GM23338 (cell line): ENCODE measurements at regions not wholly inside any gene's neighbourhood (a gene's known extent, or its start where the extent isn't known, plus 50 kb on each side); places are given as distances from the start of the nearest gene placed in this dataset.

Experiments
- ATAC-seq: fragments of 200-7000 bp; cut with Tn5 transposase; 3 replicates; pipeline ENCODE4 v1.9.1; 2020
- DNase-seq: peaks from one replicate; pipeline ENCODE4 v3.0.0-alpha.2; 2015; ENCODE audit warnings: low spot score
- H2AFZ ChIP-seq: fragments of 200-600 bp; sonication (generic); 2 replicates; pipeline ENCODE4 v1.8.0; 2016; ENCODE audit warnings: antibody characterized with exemption, mild to moderate bottlenecking, moderate library complexity
- H3F3A ChIP-seq: fragments of 200-600 bp; sonication (generic); replicated peaks from 2 replicates; pipeline ENCODE4 v1.8.0; 2017; ENCODE audit warnings: antibody characterized with exemption, mixed run types, low read depth
- H3K27ac ChIP-seq: fragments of 200-600 bp; sonication (generic); 2 replicates; pipeline ENCODE4 v1.6.1; 2016; ENCODE audit warnings: low read depth
- H3K27me3 ChIP-seq: fragments of 200-600 bp; sonication (generic); 2 replicates; pipeline ENCODE4 v1.8.0; 2016; ENCODE audit warnings: mild to moderate bottlenecking, mixed run types, moderate library complexity; ENCODE audit not compliant: insufficient read depth
- H3K36me3 ChIP-seq: fragments of 200-600 bp; sonication (generic); 2 replicates; pipeline ENCODE4 v1.8.0; 2016; ENCODE audit warnings: mild to moderate bottlenecking; ENCODE audit not compliant: insufficient read depth
- H3K4me1 ChIP-seq: fragments of 200-600 bp; sonication (generic); 2 replicates; pipeline ENCODE4 v1.8.0; 2016; ENCODE audit warnings: mild to moderate bottlenecking, moderate library complexity; ENCODE audit not compliant: insufficient read depth
- H3K4me2 ChIP-seq: fragments of 200-600 bp; sonication (generic); 2 replicates; pipeline ENCODE4 v1.7.1; 2017; ENCODE audit warnings: mixed run types
- H3K4me3 ChIP-seq: fragments of 200-600 bp; sonication (generic); 2 replicates; pipeline ENCODE4 v1.6.1; 2016; ENCODE audit warnings: mixed run types
- H3K79me2 ChIP-seq: fragments of 200-600 bp; sonication (generic); replicated peaks from 2 replicates; pipeline ENCODE4 v1.8.0; 2017; ENCODE audit warnings: mild to moderate bottlenecking; ENCODE audit not compliant: insufficient read depth
- H3K9me2 ChIP-seq: fragments of 200-600 bp; sonication (generic); 2 replicates; pipeline ENCODE4 v1.8.0; 2017; ENCODE audit not compliant: insufficient read depth
- H4K20me1 ChIP-seq: fragments of 200-600 bp; sonication (generic); replicated peaks from 2 replicates; pipeline ENCODE4 v1.8.0; 2017; ENCODE audit warnings: mild to moderate bottlenecking; ENCODE audit not compliant: insufficient read depth
- H3K27ac Mint-ChIP-seq: 2 replicates; pipeline ENCODE4 v1.8.0; 2020; ENCODE audit warnings: inconsistent platforms, mild to moderate bottlenecking, moderate library complexity, mixed read lengths
- H3K27me3 Mint-ChIP-seq: 3 replicates; pipeline ENCODE4 v1.8.0; 2022; ENCODE audit warnings: low read depth, mild to moderate bottlenecking, moderate library complexity, mixed read lengths, inconsistent platforms; ENCODE audit not compliant: insufficient read depth, poor library complexity
- H3K36me3 Mint-ChIP-seq: 3 replicates; pipeline ENCODE4 v1.8.0; 2021; ENCODE audit warnings: low read depth, mild to moderate bottlenecking, inconsistent platforms, moderate library complexity, mixed read lengths
- H3K4me1 Mint-ChIP-seq: 3 replicates; pipeline ENCODE4 v1.8.0; 2020; ENCODE audit warnings: mild to moderate bottlenecking, inconsistent platforms, mixed read lengths
- H3K4me3 Mint-ChIP-seq: 3 replicates; pipeline ENCODE4 v1.8.0; 2021; ENCODE audit warnings: moderate library complexity, mild to moderate bottlenecking, inconsistent platforms, mixed read lengths
- H3K9me3 Mint-ChIP-seq: 3 replicates; pipeline ENCODE4 v1.8.0; 2020; ENCODE audit warnings: moderate library complexity, mild to moderate bottlenecking, inconsistent platforms, mixed read lengths
- CREB1 ChIP-seq: fragments of 250-450 bp; sonication (Bioruptor Pico); IDR thresholded peaks from 2 replicates; pipeline ENCODE4 v1.5.0; 2020; ENCODE audit warnings: low read depth, mild to moderate bottlenecking, moderate library complexity
- JUNB ChIP-seq: IDR thresholded peaks from one replicate; pipeline ENCODE4 v1.6.1; 2016; ENCODE audit warnings: antibody characterized with exemption; ENCODE audit not compliant: unreplicated experiment
- POLR2AphosphoS5 ChIP-seq: IDR thresholded peaks from 2 replicates; pipeline ENCODE4 v1.6.1; 2016; ENCODE audit warnings: antibody characterized with exemption, low read depth
- ZNF114 ChIP-seq: fragments of 250-450 bp; sonication (Bioruptor Pico); IDR thresholded peaks from 2 replicates; pipeline ENCODE4 v1.5.0; 2020; ENCODE audit warnings: mild to moderate bottlenecking, moderate library complexity
- ZNF331 ChIP-seq: fragments of 250-450 bp; sonication (Bioruptor Pico); IDR thresholded peaks from 2 replicates; pipeline ENCODE4 v1.5.0; 2020; ENCODE audit warnings: low read depth, mild to moderate bottlenecking, moderate library complexity
- ZNF462 ChIP-seq: fragments of 250-450 bp; sonication (Bioruptor Pico); IDR thresholded peaks from 2 replicates; pipeline ENCODE4 v1.5.0; 2020; ENCODE audit warnings: mild to moderate bottlenecking, moderate library complexity
- TF ChIP-seq, protein P1 (sequence below), 2 experiments: fragments of 200-600 bp in 1 of 2; sonication (generic) in 1 of 2; conservative IDR thresholded peaks; 2 replicates each; pipeline versions ENCODE4 v1.5.1 to v1.6.1; 2016 to 2017; ENCODE audit warnings: antibody characterized with exemption in 2 of 2, low read depth in 2 of 2, mild to moderate bottlenecking in 2 of 2, moderate library complexity in 1 of 2

GRCh38 chr21:35378881-35379280, 329.8 kb upstream of the RUNX1 start (continued):
- TF ChIP-seq ZNF462, result no peak
- TF ChIP-seq, protein P1, sequence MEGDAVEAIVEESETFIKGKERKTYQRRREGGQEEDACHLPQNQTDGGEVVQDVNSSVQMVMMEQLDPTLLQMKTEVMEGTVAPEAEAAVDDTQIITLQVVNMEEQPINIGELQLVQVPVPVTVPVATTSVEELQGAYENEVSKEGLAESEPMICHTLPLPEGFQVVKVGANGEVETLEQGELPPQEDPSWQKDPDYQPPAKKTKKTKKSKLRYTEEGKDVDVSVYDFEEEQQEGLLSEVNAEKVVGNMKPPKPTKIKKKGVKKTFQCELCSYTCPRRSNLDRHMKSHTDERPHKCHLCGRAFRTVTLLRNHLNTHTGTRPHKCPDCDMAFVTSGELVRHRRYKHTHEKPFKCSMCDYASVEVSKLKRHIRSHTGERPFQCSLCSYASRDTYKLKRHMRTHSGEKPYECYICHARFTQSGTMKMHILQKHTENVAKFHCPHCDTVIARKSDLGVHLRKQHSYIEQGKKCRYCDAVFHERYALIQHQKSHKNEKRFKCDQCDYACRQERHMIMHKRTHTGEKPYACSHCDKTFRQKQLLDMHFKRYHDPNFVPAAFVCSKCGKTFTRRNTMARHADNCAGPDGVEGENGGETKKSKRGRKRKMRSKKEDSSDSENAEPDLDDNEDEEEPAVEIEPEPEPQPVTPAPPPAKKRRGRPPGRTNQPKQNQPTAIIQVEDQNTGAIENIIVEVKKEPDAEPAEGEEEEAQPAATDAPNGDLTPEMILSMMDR (conservative IDR thresholded peaks at IDR 0.05; ENCODE audit: low read depth in 2 of 2), result no peak
- TF ChIP-seq ZNF114 (CRISPR knock-in tag), result no peak
- no peak for TF ChIP-seq CREB1 (CRISPR knock-in tag)
- no peak for TF ChIP-seq ZNF331 (CRISPR knock-in tag)

DNA sequence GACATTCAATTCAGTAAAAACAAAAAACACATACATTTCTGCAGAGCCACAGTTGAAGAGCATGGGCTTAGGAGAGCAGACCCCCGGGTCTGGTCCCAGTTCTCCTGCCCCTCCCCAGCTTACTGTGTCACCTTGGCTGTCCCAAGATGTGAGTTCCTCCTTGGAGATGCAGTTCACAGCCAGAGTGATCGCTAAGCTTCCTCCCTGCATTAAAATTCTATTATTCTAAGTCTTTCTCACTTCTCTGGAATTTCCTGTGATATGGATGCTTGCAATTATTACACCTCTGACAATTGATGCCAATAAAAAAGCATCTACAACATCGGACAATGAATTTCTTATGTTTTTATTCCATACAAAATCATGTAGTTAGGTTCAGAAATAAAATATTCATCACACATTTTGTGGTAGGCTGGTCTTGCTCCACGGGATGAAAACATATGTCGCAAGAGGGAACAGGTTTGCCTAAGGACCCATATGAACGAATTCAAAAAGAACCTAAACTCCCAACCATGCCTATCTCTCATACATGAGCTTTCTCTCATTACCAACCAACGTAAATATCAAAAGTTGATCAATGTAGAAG, 328.5 kb upstream of the RUNX1 start:
- H3K4me2 ChIP-seq, result no peak overlapping the region
- no peak overlapping the region for H3K27ac Mint-ChIP-seq

More for the DNA sequence above, 328.5 kb upstream of the RUNX1 start:
- no peaks in the 10 kb centered on the region for H4K20me1 ChIP-seq
- H2AFZ ChIP-seq, result no peak overlapping the region
- H3K4me3 ChIP-seq, result no peak overlapping the region
- H3K27me3 ChIP-seq, result no peaks in the 10 kb centered on the region
- no peak for ATAC-seq
- Mint-ChIP-seq H3K4me1 (peaks cover 5% of the 10 kb centered on the region; the same call in 2 of the 3 replicates), H3K9me3 (no peaks in the 10 kb centered on the region), H3K36me3 (no peaks in the 10 kb centered on the region), H3K27me3 (no peaks in the 10 kb centered on the region), H3K4me3 (no peak overlapping the region)
- TF ChIP-seq JUNB (no peak), POLR2AphosphoS5 (no peak), CREB1 (CRISPR knock-in tag) (no peak), ZNF462 (no peak), ZNF114 (CRISPR knock-in tag) (no peak)
- peaks cover 4% of the 10 kb centered on the region; the same call in 1 of the 2 replicates for H3K4me1 ChIP-seq
- no peaks in the 10 kb centered on the region for H3K36me3 ChIP-seq
- H3K27ac ChIP-seq, result no peak overlapping the region
- H3K79me2 ChIP-seq, result no peaks in the 10 kb centered on the region
- no peaks in the 10 kb centered on the region for H3F3A ChIP-seq
- no peak for DNase-seq
- H3K9me2 ChIP-seq, result no peaks in the 10 kb centered on the region
